WERI-Rb-1 (cell line): ENCODE measurements at regions not wholly inside any gene's neighbourhood (a gene's known extent, or its start where the extent isn't known, plus 50 kb on each side); places are given as distances from the start of the nearest gene placed in this dataset.

Experiments used
- DNase-seq: peaks from one replicate; pipeline ENCODE4 v3.0.0-alpha.2; 2020
- H3K27ac ChIP-seq: fragments of 250-450 bp; sonication (Bioruptor Pico); 2 replicates; pipeline ENCODE4 v1.5.1; 2020; ENCODE audit warnings: mild to moderate bottlenecking, moderate library complexity
- H3K27me3 ChIP-seq: fragments of 250-450 bp; sonication (Bioruptor Pico); 2 replicates; pipeline ENCODE4 v1.5.1; 2021; ENCODE audit warnings: mild to moderate bottlenecking, low read depth, moderate library complexity; ENCODE audit not compliant: insufficient read depth, severe bottlenecking
- H3K36me3 ChIP-seq: fragments of 250-450 bp; sonication (Bioruptor Pico); 2 replicates; pipeline ENCODE4 v1.5.1; 2020; ENCODE audit warnings: mild to moderate bottlenecking, moderate library complexity
- H3K4me3 ChIP-seq: 2 replicates; pipeline ENCODE4 v1.5.1; 2011; ENCODE audit warnings: low read depth, mild to moderate bottlenecking, control low read depth, low read length
- H3K9me3 ChIP-seq: fragments of 250-450 bp; sonication (Bioruptor Pico); 2 replicates; pipeline ENCODE4 v1.5.1; 2021; ENCODE audit warnings: mild to moderate bottlenecking, moderate library complexity; ENCODE audit not compliant: severe bottlenecking
- CTCF ChIP-seq: IDR thresholded peaks from 2 replicates; pipeline ENCODE4 v1.5.1; 2011; ENCODE audit warnings: low read depth, mild to moderate bottlenecking, control low read depth, inconsistent platforms, low read length

- Histone ChIP-seq H3K27ac (no peak overlapping the region), H3K4me3 (no peak overlapping the region)
- TF ChIP-seq CTCF, result no peak
Observed at GRCh38 chr1:87821335-87821697, 492.6 kb downstream of the LMO4 start.

GRCh38 chr1:87826681-87827251, 498.1 kb downstream of the LMO4 start:
- DNase-seq, result no peak
- H3K27me3 ChIP-seq, result no peaks in the 10 kb centered on the region
- TF ChIP-seq CTCF, result no peak
- H3K4me3 ChIP-seq, result no peak overlapping the region
- no peak overlapping the region for H3K27ac ChIP-seq
- H3K36me3 ChIP-seq, result no peaks in the 10 kb centered on the region
- H3K9me3 ChIP-seq, result no peaks in the 10 kb centered on the region

More at GRCh38 chr1:87821335-87821697, 492.6 kb downstream of the LMO4 start:
- H3K9me3 ChIP-seq, result no peaks in the 10 kb centered on the region
- DNase-seq, result no peak
- H3K27me3 ChIP-seq, result no peaks in the 10 kb centered on the region
- no peaks in the 10 kb centered on the region for H3K36me3 ChIP-seq

DNA sequence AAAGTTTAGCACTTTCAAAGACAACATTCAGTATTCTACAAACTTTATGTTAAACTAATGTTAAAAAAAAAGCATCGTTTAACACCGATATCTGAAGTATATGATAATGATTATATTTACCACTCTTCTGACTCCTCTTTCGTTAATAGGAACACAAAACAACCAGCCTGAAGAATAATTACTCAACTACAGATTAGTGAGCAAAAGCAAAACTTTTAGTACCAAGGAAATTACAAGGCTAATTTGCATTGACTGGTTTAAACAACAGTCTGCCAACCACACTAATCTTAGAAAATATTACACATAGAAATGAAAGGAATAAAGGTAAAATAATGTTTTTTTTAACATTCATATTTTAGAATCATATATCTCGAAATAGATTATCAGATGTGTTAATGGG, 500.7 kb downstream of the LMO4 start:
- Histone ChIP-seq H3K4me3 (no peak overlapping the region), H3K27me3 (no peaks in the 10 kb centered on the region), H3K36me3 (no peaks in the 10 kb centered on the region), H3K9me3 (no peaks in the 10 kb centered on the region), H3K27ac (no peak overlapping the region)
- no peak for TF ChIP-seq CTCF
- no peak for DNase-seq

- Histone ChIP-seq H3K4me3 (no peak overlapping the region), H3K27ac (no peak overlapping the region), H3K9me3 (no peaks in the 10 kb centered on the region), H3K36me3 (no peaks in the 10 kb centered on the region), H3K27me3 (no peaks in the 10 kb centered on the region)
- TF ChIP-seq CTCF, result no peak
- DNase-seq, result no peak
Observed at GRCh38 chr1:87830432-87830978, 501.8 kb downstream of the LMO4 start.

- H3K27ac ChIP-seq, result peak overlapping the region; percentile 72; the same call in 1 of the 2 replicates
Observed at GRCh38 chr1:87833166-87833565, 504.5 kb downstream of the LMO4 start.

More at GRCh38 chr1:87833166-87833565, 504.5 kb downstream of the LMO4 start:
- DNase-seq, result no peak
- Histone ChIP-seq H3K36me3 (no peaks in the 10 kb centered on the region), H3K9me3 (no peaks in the 10 kb centered on the region), H3K27me3 (no peaks in the 10 kb centered on the region), H3K4me3 (no peak overlapping the region)
- no peak for TF ChIP-seq CTCF
